WTC11 (cell line): ENCODE measurements at regions not wholly inside any gene's neighbourhood (a gene's known extent, or its start where the extent isn't known, plus 50 kb on each side); places are given as distances from the start of the nearest gene placed in this dataset.

Experiments used
- ATAC-seq: fragments of 200-7000 bp; cut with Tn5 transposase; 2 replicates; pipeline ENCODE4 v1.10.0; 2021; ENCODE audit warnings: mild to moderate bottlenecking, moderate library complexity
- CTCF ChIA-PET: fragments of 300-600 bp; sonication (Branson Sonifier 250); formaldehyde crosslinking; loops from one replicate; lab custom pipeline; 2021; ENCODE audit warnings: antibody characterized with exemption; lab: Charles Lee
- POLR2A ChIA-PET: fragments of 350-600 bp; sonication (Branson Sonifier 250); formaldehyde crosslinking; loops from one replicate; lab custom pipeline; 2021; ENCODE audit warnings: antibody characterized with exemption; lab: Charles Lee
- DNase-seq: peaks from one replicate; pipeline ENCODE4 v3.0.0; 2021; ENCODE audit warnings: low spot score
- H3K27ac Mint-ChIP-seq: 2 replicates; pipeline ENCODE4 v1.8.0; 2021; ENCODE audit warnings: mixed read lengths
- H3K27me3 Mint-ChIP-seq: 2 replicates; pipeline ENCODE4 v1.8.0; 2021; ENCODE audit warnings: low read depth, mild to moderate bottlenecking, moderate library complexity, mixed read lengths
- H3K36me3 Mint-ChIP-seq: 2 replicates; pipeline ENCODE4 v1.8.0; 2021; ENCODE audit warnings: mixed read lengths
- H3K4me1 Mint-ChIP-seq: 2 replicates; pipeline ENCODE4 v1.8.0; 2022; ENCODE audit warnings: mixed read lengths
- H3K4me3 Mint-ChIP-seq: 2 replicates; pipeline ENCODE4 v1.8.0; 2021; ENCODE audit warnings: mild to moderate bottlenecking, moderate library complexity, mixed read lengths
- H3K9me3 Mint-ChIP-seq: 2 replicates; pipeline ENCODE4 v1.8.0; 2021; ENCODE audit warnings: mixed read lengths
- FOXJ3 ChIP-seq: sonication (generic); formaldehyde crosslinking; IDR thresholded peaks from 2 replicates; pipeline ENCODE4 v1.9.0; 2021; ENCODE audit warnings: missing genetic modification reagents, mild to moderate bottlenecking, borderline replicate concordance
- GABPB1 ChIP-seq: sonication (generic); formaldehyde crosslinking; IDR thresholded peaks from 2 replicates; pipeline ENCODE4 v1.8.1; 2023; ENCODE audit warnings: mild to moderate bottlenecking, missing genetic modification reagents
- GTF2I ChIP-seq: fragments of 250-450 bp; sonication (Bioruptor Pico); conservative IDR thresholded peaks from 2 replicates; pipeline ENCODE4 v1.4.0; 2021; ENCODE audit warnings: mild to moderate bottlenecking
- KAT7 ChIP-seq: sonication (generic); formaldehyde crosslinking; IDR thresholded peaks from 2 replicates; pipeline ENCODE4 v1.8.1; 2023; ENCODE audit warnings: missing genetic modification reagents, mild to moderate bottlenecking, borderline replicate concordance
- MXD4 ChIP-seq: fragments of 250-450 bp; sonication (Bioruptor Pico); IDR thresholded peaks from 2 replicates; pipeline ENCODE4 v1.8.0; 2021; ENCODE audit warnings: mild to moderate bottlenecking, moderate library complexity, borderline replicate concordance
- RORB ChIP-seq: fragments of 250-450 bp; sonication (Bioruptor Pico); IDR thresholded peaks from 2 replicates; pipeline ENCODE4 v1.9.0; 2021; ENCODE audit warnings: mild to moderate bottlenecking
- ZNF263 ChIP-seq: sonication (generic); formaldehyde crosslinking; IDR thresholded peaks from 2 replicates; pipeline ENCODE4 v1.8.1; 2022; ENCODE audit warnings: low read depth, mild to moderate bottlenecking, moderate library complexity, missing genetic modification reagents
- ZNF416 ChIP-seq: fragments of 250-450 bp; sonication (Bioruptor Pico); IDR thresholded peaks from 2 replicates; pipeline ENCODE4 v1.9.0; 2021; ENCODE audit warnings: mild to moderate bottlenecking, inconsistent platforms
- TF ChIP-seq, protein P1 (sequence below): fragments of 250-450 bp; sonication (Bioruptor Pico); conservative IDR thresholded peaks from 2 replicates; pipeline ENCODE4 v1.9.0; 2021; ENCODE audit warnings: mild to moderate bottlenecking
- TF ChIP-seq, protein P2 (sequence below): sonication (generic); formaldehyde crosslinking; IDR thresholded peaks from 2 replicates; pipeline ENCODE4 v1.8.0; 2022; ENCODE audit warnings: mild to moderate bottlenecking, missing genetic modification reagents
- TF ChIP-seq, protein P3 (sequence below): sonication (generic); formaldehyde crosslinking; conservative IDR thresholded peaks from 2 replicates; pipeline ENCODE4 v1.8.1; 2023; ENCODE audit warnings: mild to moderate bottlenecking, low read depth, missing genetic modification reagents, moderate library complexity
- TF ChIP-seq, protein P4 (sequence below): sonication (generic); formaldehyde crosslinking; IDR thresholded peaks from 2 replicates; pipeline ENCODE4 v1.8.1; 2023; ENCODE audit warnings: mild to moderate bottlenecking, missing genetic modification reagents

DNA sequence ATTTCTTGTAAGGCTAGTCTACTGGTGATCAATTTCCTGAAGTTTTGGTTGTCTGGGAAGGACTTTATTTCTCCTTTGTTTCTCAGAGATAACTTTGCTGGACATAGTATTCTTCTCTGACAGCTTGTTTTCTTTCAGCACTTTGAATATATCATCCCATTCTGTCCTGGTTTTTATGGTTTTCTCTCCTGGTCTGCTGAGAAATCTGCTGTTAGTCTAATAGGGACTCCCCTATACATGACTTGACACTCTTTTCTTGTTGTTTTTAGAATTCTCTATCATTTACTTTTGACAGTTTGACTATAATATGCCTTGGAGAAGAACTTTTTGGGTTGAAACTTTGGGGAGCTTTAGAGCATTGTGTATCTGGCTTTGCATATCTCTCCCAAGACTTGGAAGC lies 112.5 kb downstream of the PRL start (continued):
- TF ChIP-seq, protein P1, sequence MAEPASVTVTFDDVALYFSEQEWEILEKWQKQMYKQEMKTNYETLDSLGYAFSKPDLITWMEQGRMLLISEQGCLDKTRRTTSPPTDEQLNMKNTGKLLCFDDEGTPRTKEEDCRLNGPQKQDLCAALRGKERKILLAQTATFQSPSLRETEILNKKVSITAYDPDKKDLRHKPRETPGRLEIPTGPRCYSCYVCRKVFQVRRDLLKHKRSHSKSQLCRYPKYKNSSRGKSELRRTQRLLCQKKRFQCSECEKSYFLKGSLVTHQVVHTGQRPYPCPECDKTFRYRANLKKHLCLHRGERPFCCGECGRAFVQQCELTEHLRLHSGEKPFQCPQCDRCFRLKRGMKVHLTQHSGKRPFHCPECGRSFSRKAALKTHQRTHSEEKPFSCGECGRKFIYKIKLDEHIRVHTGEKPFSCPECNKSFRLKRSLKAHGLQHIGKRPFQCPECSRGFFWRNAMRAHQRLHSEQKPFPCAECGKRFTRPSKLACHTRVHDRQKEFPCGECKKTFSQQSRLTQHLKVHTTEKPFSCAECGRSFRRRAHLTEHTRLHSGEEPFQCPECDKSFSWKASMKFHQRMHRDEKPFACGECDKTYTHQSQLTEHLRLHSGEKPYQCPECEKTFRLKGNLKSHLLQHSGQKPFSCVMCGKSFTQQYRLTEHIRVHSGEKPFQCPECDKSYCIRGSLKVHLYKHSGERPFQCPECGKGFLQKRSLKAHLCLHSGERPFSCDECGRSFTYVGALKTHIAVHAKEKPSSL (CRISPR knock-in tag): no peak
- TF ChIP-seq KAT7 (CRISPR knock-in tag): no peak
- TF ChIP-seq, protein P2, sequence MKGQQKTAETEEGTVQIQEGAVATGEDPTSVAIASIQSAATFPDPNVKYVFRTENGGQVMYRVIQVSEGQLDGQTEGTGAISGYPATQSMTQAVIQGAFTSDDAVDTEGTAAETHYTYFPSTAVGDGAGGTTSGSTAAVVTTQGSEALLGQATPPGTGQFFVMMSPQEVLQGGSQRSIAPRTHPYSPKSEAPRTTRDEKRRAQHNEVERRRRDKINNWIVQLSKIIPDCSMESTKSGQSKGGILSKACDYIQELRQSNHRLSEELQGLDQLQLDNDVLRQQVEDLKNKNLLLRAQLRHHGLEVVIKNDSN (CRISPR knock-in tag): no peak
- no peak for TF ChIP-seq FOXJ3 (CRISPR knock-in tag)
- TF ChIP-seq RORB: no peak

DNA sequence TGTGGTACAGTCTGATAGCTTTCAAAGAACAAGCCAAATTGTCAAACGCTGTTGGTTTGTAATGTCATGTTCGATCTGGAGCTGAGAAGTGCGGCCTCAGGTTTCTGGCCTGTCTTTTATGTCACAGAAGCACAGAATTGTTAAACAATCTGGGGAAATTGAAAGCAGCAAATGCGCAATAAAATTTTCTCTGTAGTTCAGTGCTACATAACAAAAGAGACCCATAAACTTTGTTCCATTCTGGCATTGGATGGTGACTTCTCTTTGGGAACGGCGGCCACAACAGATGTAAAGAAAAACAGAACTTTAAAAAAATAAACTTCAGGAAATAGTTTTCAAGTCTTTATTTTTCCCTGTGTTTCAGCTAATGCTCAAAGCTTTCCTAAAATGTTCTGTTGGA lies 106.9 kb downstream of the PRL start:
- ChIA-PET POLR2A (no interaction called here), CTCF (no interaction called here)
- peaks cover 17% of the 10 kb centered on the region for H3K9me3 Mint-ChIP-seq
- TF ChIP-seq, protein P3, sequence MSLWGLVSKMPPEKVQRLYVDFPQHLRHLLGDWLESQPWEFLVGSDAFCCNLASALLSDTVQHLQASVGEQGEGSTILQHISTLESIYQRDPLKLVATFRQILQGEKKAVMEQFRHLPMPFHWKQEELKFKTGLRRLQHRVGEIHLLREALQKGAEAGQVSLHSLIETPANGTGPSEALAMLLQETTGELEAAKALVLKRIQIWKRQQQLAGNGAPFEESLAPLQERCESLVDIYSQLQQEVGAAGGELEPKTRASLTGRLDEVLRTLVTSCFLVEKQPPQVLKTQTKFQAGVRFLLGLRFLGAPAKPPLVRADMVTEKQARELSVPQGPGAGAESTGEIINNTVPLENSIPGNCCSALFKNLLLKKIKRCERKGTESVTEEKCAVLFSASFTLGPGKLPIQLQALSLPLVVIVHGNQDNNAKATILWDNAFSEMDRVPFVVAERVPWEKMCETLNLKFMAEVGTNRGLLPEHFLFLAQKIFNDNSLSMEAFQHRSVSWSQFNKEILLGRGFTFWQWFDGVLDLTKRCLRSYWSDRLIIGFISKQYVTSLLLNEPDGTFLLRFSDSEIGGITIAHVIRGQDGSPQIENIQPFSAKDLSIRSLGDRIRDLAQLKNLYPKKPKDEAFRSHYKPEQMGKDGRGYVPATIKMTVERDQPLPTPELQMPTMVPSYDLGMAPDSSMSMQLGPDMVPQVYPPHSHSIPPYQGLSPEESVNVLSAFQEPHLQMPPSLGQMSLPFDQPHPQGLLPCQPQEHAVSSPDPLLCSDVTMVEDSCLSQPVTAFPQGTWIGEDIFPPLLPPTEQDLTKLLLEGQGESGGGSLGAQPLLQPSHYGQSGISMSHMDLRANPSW (CRISPR knock-in tag): no peak
- no peak for TF ChIP-seq ZNF416 (CRISPR knock-in tag)
- TF ChIP-seq, protein P2 (CRISPR knock-in tag): no peak
- TF ChIP-seq MXD4: no peak
- no peak for TF ChIP-seq GABPB1 (CRISPR knock-in tag)
- no peak for TF ChIP-seq ZNF263 (CRISPR knock-in tag)
- H3K27me3 Mint-ChIP-seq: no peaks in the 10 kb centered on the region
- H3K4me3 Mint-ChIP-seq: no peak overlapping the region
- DNase-seq (no peak), ATAC-seq (no peak)
- H3K4me1 Mint-ChIP-seq: peaks cover 38% of the 10 kb centered on the region
- peaks cover 24% of the 10 kb centered on the region for H3K36me3 Mint-ChIP-seq
- no peak overlapping the region for H3K27ac Mint-ChIP-seq

DNA sequence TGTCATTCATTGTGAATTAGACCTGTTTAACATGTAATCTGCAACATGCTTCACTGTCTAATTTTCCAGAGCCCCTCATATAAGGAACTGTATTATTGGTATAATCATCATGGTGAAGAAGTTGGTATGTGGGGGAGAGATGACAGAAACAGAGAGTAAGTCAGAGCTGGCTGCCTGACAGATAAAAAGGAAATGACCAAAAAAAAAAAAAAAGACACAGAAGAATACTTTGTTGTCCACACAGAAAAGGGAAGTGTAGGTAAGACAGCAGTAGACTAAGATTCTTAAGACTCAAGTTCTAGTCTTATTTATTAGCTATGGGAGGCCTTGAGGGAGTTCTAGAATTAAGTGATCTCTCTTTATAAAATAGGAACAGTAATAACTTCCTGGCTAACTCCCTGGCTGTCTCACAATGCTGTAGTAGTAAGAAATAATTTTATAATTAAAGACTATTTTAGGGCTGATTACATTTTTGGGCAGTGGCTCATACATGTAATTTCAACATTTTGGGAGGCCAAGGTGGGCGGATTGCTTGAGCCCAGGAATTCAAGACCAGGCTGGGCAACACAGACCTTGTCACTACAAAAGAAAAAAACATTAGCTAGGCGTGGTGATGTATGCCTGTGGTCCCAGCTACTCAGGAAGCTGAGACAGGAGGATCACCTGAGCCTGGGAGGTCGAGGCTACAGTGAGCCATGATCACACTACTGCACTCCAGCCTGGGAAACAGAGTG lies 102.5 kb downstream of the PRL start:
- DNase-seq: no peak
- ATAC-seq: no peak
- ChIA-PET POLR2A (no interaction called here), CTCF (no interaction called here)
- H3K27me3 Mint-ChIP-seq: no peaks in the 10 kb centered on the region
- peaks cover 16% of the 10 kb centered on the region; the same call in 1 of the 2 replicates for H3K9me3 Mint-ChIP-seq
- H3K27ac Mint-ChIP-seq: peak overlapping the region; percentile 67
- H3K4me1 Mint-ChIP-seq: peaks cover 43% of the 10 kb centered on the region
- no peak for TF ChIP-seq GTF2I
- TF ChIP-seq, protein P4, sequence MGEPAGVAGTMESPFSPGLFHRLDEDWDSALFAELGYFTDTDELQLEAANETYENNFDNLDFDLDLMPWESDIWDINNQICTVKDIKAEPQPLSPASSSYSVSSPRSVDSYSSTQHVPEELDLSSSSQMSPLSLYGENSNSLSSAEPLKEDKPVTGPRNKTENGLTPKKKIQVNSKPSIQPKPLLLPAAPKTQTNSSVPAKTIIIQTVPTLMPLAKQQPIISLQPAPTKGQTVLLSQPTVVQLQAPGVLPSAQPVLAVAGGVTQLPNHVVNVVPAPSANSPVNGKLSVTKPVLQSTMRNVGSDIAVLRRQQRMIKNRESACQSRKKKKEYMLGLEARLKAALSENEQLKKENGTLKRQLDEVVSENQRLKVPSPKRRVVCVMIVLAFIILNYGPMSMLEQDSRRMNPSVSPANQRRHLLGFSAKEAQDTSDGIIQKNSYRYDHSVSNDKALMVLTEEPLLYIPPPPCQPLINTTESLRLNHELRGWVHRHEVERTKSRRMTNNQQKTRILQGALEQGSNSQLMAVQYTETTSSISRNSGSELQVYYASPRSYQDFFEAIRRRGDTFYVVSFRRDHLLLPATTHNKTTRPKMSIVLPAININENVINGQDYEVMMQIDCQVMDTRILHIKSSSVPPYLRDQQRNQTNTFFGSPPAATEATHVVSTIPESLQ: no peak
- peaks cover 32% of the 10 kb centered on the region for H3K36me3 Mint-ChIP-seq
- no peak overlapping the region for H3K4me3 Mint-ChIP-seq
